RWPE1 (cell line): ENCODE measurements at regions not wholly inside any gene's neighbourhood (a gene's known extent, or its start where the extent isn't known, plus 50 kb on each side); places are given as distances from the start of the nearest gene placed in this dataset.
"Not testable (repeated sequence)": the region's sequence is repeated elsewhere in the genome, so short reads cannot be mapped to it uniquely, and the experiment has no call there.

ENCODE experiments used
- CTCF ChIA-PET: fragments of 350-600 bp; sonication (Branson Sonifier 250); formaldehyde crosslinking; extraction: SDS; loops from one replicate; lab custom pipeline; 2021; lab: Yijun Ruan, JAX
- POLR2A ChIA-PET: fragments of 400-600 bp; formaldehyde crosslinking; extraction: SDS; loops from one replicate; lab custom pipeline; 2020; ENCODE audit warnings: antibody characterized with exemption; ENCODE audit not compliant: low non-redundant PET; lab: Yijun Ruan, JAX
- DNase-seq: peaks from one replicate; pipeline ENCODE4 v3.0.0; 2012; ENCODE audit warnings: low spot score
- H3K27ac ChIP-seq: fragments of 450-650 bp; 2 replicates; pipeline ENCODE4 v1.5.1; 2017
- TF ChIP-seq, protein P1 (sequence below): fragments of 450-650 bp; conservative IDR thresholded peaks from 2 replicates; pipeline ENCODE4 v1.5.1; 2017; ENCODE audit warnings: low read depth, mild to moderate bottlenecking

DNA sequence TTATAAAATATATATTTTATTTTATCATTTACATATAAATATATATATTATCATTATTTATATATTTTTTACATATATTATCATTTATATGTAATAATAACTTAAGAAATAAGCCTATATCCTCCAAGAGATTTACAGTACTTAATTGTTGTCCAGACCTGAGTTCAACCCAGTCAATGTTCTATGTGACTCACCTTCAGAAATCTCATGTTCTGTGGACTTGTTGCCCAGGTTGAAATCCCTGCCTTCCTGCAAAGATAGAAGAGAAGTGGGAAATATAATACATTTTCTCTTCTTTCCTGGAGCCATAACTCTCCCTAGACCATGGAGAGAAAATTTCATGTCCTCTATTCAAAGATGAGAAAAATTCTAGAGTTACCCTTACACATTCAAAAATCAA, 247.3 kb downstream of the PARM1 start:
- H3K27ac ChIP-seq: no peak overlapping the region
- ChIA-PET CTCF (no interaction called here), POLR2A (no interaction called here)
- TF ChIP-seq, protein P1, sequence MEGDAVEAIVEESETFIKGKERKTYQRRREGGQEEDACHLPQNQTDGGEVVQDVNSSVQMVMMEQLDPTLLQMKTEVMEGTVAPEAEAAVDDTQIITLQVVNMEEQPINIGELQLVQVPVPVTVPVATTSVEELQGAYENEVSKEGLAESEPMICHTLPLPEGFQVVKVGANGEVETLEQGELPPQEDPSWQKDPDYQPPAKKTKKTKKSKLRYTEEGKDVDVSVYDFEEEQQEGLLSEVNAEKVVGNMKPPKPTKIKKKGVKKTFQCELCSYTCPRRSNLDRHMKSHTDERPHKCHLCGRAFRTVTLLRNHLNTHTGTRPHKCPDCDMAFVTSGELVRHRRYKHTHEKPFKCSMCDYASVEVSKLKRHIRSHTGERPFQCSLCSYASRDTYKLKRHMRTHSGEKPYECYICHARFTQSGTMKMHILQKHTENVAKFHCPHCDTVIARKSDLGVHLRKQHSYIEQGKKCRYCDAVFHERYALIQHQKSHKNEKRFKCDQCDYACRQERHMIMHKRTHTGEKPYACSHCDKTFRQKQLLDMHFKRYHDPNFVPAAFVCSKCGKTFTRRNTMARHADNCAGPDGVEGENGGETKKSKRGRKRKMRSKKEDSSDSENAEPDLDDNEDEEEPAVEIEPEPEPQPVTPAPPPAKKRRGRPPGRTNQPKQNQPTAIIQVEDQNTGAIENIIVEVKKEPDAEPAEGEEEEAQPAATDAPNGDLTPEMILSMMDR: no peak
- DNase-seq: no peak

DNA sequence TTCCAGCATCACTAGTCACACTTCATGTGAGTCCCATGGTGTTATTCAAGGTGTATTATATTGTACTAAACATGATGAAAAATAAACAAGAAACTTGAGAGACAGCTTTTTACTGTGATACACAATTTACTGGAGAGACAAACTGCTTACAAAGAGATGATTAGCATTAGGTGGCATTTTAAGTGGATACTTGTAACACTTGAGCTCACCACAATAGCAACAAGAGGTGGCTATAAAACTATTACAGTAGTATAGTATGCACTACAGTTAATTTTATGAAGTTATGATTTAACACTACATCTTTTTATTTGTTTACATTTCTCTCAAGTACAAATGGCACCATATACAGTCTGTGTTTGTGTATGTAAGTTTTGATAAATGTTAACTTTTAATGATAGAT, 246.6 kb downstream of the PARM1 start:
- DNase-seq: no peak
- TF ChIP-seq, protein P1: no peak
- no peak overlapping the region for H3K27ac ChIP-seq
- CTCF ChIA-PET: no interaction called here
- POLR2A ChIA-PET: no interaction called here

DNA sequence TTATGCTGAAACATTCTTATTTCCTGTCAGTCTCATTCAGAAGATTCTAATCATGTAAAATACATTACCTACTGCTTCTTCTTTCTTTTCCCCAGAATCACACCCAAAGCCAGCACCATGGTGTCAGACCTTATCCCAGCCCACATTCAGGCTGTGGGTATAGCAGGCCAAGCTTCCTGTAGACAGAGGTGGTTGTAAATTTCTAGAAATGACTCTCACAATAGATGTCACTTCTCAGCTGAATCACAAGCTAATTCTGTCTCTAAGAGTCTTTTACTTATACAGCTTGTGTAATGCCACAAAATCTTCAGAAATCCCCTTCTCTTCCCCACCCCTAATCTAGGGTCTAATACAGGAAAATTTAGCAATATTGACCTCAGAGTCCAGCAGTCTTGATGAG, 239.6 kb downstream of the PARM1 start:
- DNase-seq: no peak
- CTCF ChIA-PET: no interaction called here
- H3K27ac ChIP-seq: no peak overlapping the region
- TF ChIP-seq, protein P1: no peak
- POLR2A ChIA-PET: no interaction called here

DNA sequence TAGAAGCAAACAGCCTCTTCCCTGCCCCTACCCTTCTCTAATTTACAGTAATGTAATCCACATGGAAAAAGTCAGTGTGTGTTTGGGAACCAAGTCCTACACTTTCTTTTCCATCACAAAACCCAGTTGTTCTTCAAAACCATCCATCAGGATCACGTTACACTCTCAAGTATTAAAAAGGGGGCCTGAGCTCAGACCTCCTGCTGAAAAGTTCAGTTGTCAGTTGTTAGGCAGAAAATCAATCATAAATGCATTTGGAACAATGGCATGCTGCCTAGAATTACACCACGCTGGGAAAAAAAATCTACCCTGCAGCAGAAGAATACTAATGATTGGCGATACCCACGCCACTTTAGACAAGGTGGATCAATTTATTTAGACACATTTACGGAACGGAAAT, 236.5 kb downstream of the PARM1 start:
- ChIA-PET CTCF (no interaction called here), POLR2A (no interaction called here)
- TF ChIP-seq, protein P1: no peak
- no peak overlapping the region for H3K27ac ChIP-seq
- DNase-seq: no peak

DNA sequence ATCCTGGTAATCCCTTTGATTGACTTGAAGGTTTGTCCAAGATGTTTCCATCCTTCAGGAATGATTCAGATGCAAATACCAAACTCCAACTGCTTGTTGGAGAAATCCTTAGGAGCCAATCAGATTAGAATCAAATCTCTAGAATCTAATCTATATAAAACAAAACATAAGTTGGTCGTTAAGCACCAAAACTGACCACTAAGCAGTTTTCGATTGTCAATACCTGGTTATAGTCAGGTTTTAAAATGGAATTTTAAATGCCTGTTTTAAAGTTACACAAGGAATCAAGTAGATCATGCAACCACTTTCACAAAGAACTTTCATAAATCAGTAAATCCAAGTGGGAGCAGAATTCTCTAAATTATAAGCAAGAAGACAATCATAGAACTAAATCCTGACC, 236.1 kb downstream of the PARM1 start:
- DNase-seq: no peak
- ChIA-PET POLR2A (no interaction called here), CTCF (no interaction called here)
- H3K27ac ChIP-seq: no peak overlapping the region
- TF ChIP-seq, protein P1: no peak

DNA sequence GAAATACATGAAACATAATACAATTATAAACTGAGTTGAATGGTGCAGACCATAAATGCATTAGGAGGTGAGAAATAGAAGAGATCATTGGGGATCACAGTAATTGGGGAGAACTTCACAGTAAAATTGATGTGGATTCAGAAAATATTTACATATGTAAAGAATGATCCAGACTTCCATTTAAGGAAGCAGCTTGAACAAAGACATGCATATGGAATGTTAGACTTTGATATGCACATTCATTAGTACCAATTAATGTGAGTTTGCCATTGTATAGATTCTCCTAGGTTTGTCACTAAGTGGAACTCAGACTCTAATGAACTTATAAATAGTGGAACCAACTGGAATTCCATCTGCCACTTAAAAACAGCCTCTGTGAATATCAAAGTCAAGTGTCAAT, 235.6 kb downstream of the PARM1 start:
- ChIA-PET POLR2A (no interaction called here), CTCF (no interaction called here)
- TF ChIP-seq, protein P1: no peak
- H3K27ac ChIP-seq: no peak overlapping the region
- DNase-seq: no peak

DNA sequence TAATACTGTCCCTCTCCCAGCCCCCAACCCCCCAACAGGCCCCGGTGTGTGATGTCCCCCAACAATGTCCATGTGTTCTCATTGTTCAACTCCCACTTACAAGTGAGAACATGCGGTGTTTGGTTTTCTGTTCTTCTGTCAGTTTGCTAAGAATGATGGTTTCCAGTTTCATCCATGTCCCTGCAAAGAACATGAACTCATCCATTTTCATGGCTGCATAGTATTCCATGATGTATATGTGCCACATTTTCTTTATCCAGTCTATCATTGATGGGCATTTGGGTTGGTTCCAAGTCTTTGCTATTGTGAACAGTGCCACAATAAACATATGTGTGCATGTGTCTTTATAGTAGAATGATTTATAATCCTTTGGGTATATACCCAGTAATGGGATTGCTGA, 232.2 kb downstream of the PARM1 start:
- CTCF ChIA-PET, POLR2A ChIA-PET, DNase-seq, H3K27ac ChIP-seq: not testable (repeated sequence)
